HepG2 (cell line): ENCODE measurements at regions not wholly inside any gene's neighbourhood (a gene's known extent, or its start where the extent isn't known, plus 50 kb on each side); places are given as distances from the start of the nearest gene placed in this dataset.

Experiments
- AKAP8 ChIP-seq: sonication (generic); formaldehyde crosslinking; IDR thresholded peaks from 2 replicates; pipeline ENCODE4 v1.5.1; 2020; ENCODE audit warnings: mild to moderate bottlenecking, missing genetic modification reagents
- ATF6 ChIP-seq: sonication (generic); formaldehyde crosslinking; conservative IDR thresholded peaks from 2 replicates; pipeline ENCODE4 v1.4.0; 2020; ENCODE audit warnings: missing genetic modification reagents
- FOXJ3 ChIP-seq: sonication (generic); formaldehyde crosslinking; IDR thresholded peaks from 2 replicates; pipeline ENCODE4 v1.4.0; 2020; ENCODE audit warnings: missing genetic modification reagents, mild to moderate bottlenecking, borderline replicate concordance
- IRX3 ChIP-seq: sonication (generic); formaldehyde crosslinking; IDR thresholded peaks from 2 replicates; pipeline ENCODE4 v1.8.1; 2023; ENCODE audit warnings: mild to moderate bottlenecking, low read depth, missing genetic modification reagents, borderline replicate concordance
- MEIS1 ChIP-seq: sonication (generic); formaldehyde crosslinking; IDR thresholded peaks from 2 replicates; pipeline ENCODE4 v1.9.0; 2021; ENCODE audit warnings: mild to moderate bottlenecking, missing genetic modification reagents, moderate library complexity, borderline replicate concordance
- MIER3 ChIP-seq: IDR thresholded peaks from 2 replicates; pipeline ENCODE4 v1.6.1; 2016; ENCODE audit warnings: missing compliant biosample characterization, borderline replicate concordance
- SNAPC4 ChIP-seq: sonication (generic); formaldehyde crosslinking; IDR thresholded peaks from 2 replicates; pipeline ENCODE4 v1.4.0; 2020; ENCODE audit warnings: mild to moderate bottlenecking, missing genetic modification reagents
- TERF1 ChIP-seq: sonication (generic); formaldehyde crosslinking; IDR thresholded peaks from 2 replicates; pipeline ENCODE4 v1.8.0; 2022; ENCODE audit warnings: mild to moderate bottlenecking, missing genetic modification reagents, moderate library complexity
- ZBTB7B ChIP-seq: sonication (generic); formaldehyde crosslinking; IDR thresholded peaks from 2 replicates; pipeline ENCODE4 v1.4.0; 2020; ENCODE audit warnings: missing genetic modification reagents
- ZNF224 ChIP-seq: sonication (generic); formaldehyde crosslinking; IDR thresholded peaks from 2 replicates; pipeline ENCODE4 v1.5.0; 2020; ENCODE audit warnings: mild to moderate bottlenecking, missing genetic modification reagents
- ZNF24 ChIP-seq: fragments of 450-650 bp; IDR thresholded peaks from 2 replicates; pipeline ENCODE4 v1.6.1; 2017; ENCODE audit warnings: antibody characterized with exemption, mild to moderate bottlenecking
- ZNF761 ChIP-seq: sonication (generic); formaldehyde crosslinking; conservative IDR thresholded peaks from 2 replicates; pipeline ENCODE4 v1.4.0; 2020; ENCODE audit warnings: mild to moderate bottlenecking, missing genetic modification reagents
- ZNF841 ChIP-seq: sonication (generic); formaldehyde crosslinking; IDR thresholded peaks from 2 replicates; pipeline ENCODE4 v1.8.1; 2023; ENCODE audit warnings: missing genetic modification reagents, borderline replicate concordance
- ZNF879 ChIP-seq: sonication (generic); formaldehyde crosslinking; IDR thresholded peaks from 2 replicates; pipeline ENCODE4 v1.8.1; 2023; ENCODE audit warnings: missing genetic modification reagents
- TF ChIP-seq, protein P1 (sequence below): sonication (generic); formaldehyde crosslinking; IDR thresholded peaks from 2 replicates; pipeline ENCODE4 v1.4.0; 2020; ENCODE audit warnings: mild to moderate bottlenecking, low read depth, missing genetic modification reagents
- TF ChIP-seq, protein P2 (sequence below): sonication (generic); formaldehyde crosslinking; conservative IDR thresholded peaks from 2 replicates; pipeline ENCODE4 v1.4.0; 2020; ENCODE audit warnings: missing genetic modification reagents

GRCh38 chr7:112939574-112940313 is 146.9 kb downstream of the GPR85 start (continued):
- TF ChIP-seq SNAPC4 (CRISPR knock-in tag) (no peak), ZBTB7B (CRISPR knock-in tag) (no peak), MIER3 (CRISPR knock-in tag) (peak; percentile 45; the same call in 1 of the 2 replicates), MEIS1 (CRISPR knock-in tag) (no peak), ZNF224 (CRISPR knock-in tag) (no peak), TERF1 (no peak), AKAP8 (CRISPR knock-in tag) (no peak), ZNF841 (CRISPR knock-in tag) (no peak), ZNF24 (no peak), IRX3 (CRISPR knock-in tag) (no peak), ZNF879 (no peak), ZNF761 (CRISPR knock-in tag) (no peak), ATF6 (CRISPR knock-in tag) (no peak), FOXJ3 (CRISPR knock-in tag) (0 out of 2 replicates have a peak, but pooled peaks have one; percentile 15)
- TF ChIP-seq, protein P1, sequence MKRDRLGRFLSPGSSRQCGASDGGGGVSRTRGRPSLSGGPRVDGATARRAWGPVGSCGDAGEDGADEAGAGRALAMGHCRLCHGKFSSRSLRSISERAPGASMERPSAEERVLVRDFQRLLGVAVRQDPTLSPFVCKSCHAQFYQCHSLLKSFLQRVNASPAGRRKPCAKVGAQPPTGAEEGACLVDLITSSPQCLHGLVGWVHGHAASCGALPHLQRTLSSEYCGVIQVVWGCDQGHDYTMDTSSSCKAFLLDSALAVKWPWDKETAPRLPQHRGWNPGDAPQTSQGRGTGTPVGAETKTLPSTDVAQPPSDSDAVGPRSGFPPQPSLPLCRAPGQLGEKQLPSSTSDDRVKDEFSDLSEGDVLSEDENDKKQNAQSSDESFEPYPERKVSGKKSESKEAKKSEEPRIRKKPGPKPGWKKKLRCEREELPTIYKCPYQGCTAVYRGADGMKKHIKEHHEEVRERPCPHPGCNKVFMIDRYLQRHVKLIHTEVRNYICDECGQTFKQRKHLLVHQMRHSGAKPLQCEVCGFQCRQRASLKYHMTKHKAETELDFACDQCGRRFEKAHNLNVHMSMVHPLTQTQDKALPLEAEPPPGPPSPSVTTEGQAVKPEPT (CRISPR knock-in tag): no peak
- TF ChIP-seq, protein P2, sequence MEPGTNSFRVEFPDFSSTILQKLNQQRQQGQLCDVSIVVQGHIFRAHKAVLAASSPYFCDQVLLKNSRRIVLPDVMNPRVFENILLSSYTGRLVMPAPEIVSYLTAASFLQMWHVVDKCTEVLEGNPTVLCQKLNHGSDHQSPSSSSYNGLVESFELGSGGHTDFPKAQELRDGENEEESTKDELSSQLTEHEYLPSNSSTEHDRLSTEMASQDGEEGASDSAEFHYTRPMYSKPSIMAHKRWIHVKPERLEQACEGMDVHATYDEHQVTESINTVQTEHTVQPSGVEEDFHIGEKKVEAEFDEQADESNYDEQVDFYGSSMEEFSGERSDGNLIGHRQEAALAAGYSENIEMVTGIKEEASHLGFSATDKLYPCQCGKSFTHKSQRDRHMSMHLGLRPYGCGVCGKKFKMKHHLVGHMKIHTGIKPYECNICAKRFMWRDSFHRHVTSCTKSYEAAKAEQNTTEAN (CRISPR knock-in tag): no peak
